CD4-positive, alpha-beta T cell (primary cell): ENCODE measurements at regions not wholly inside any gene's neighbourhood (a gene's known extent, or its start where the extent isn't known, plus 50 kb on each side); places are given as distances from the start of the nearest gene placed in this dataset.
"Not testable (repeated sequence)": the region's sequence is repeated elsewhere in the genome, so short reads cannot be mapped to it uniquely, and the experiment has no call there.

Experiments used
- ATAC-seq: fragments of 200-7000 bp; cut with Tn5 transposase; one replicate; pipeline ENCODE4 v1.10.0; 2022; ENCODE audit warnings: mild to moderate bottlenecking; ENCODE audit not compliant: poor library complexity
- CTCF ChIA-PET: fragments of 350-600 bp; sonication (Branson Sonifier 250); formaldehyde crosslinking; loops from one replicate; lab custom pipeline; 2021; ENCODE audit warnings: antibody characterized with exemption, inconsistent platforms; lab: Charles Lee
- POLR2A ChIA-PET: fragments of 350-600 bp; sonication (Branson Sonifier 250); formaldehyde crosslinking; loops from one replicate; lab custom pipeline; 2021; ENCODE audit warnings: antibody characterized with exemption, inconsistent platforms; lab: Charles Lee
- DNase-seq, 14 experiments: peaks; one replicate each; pipeline ENCODE4 v3.0.0-alpha.2; 2013 to 2020; ENCODE audit warnings: mixed read lengths in 2 of 14
- H3K27ac ChIP-seq, 2 donors: one replicate each; pipeline versions ENCODE4 v1.5.1 to v1.7.0; 2013; ENCODE audit warnings: low read length in 2 of 2, low read depth in 1 of 2, mild to moderate bottlenecking in 1 of 2
- H3K27me3 ChIP-seq, 2 experiments: 1 replicate in 1 of 2; 2 replicates in 1 of 2; pipeline versions ENCODE4 v1.6.1 to v1.7.0; 2013; ENCODE audit warnings: low read length in 2 of 2, control low read depth in 1 of 2, mild to moderate bottlenecking in 1 of 2, moderate library complexity in 1 of 2; ENCODE audit not compliant: insufficient read depth in 2 of 2, control insufficient read depth in 1 of 2
- H3K36me3 ChIP-seq: one replicate; pipeline ENCODE4 v1.6.1; 2013; ENCODE audit warnings: low read length, control low read depth; ENCODE audit not compliant: insufficient read depth
- H3K4me1 ChIP-seq: one replicate; pipeline ENCODE4 v1.6.1; 2013; ENCODE audit warnings: low read length, control low read depth; ENCODE audit not compliant: insufficient read depth
- H3K4me3 ChIP-seq: one replicate; pipeline ENCODE4 v1.5.1; 2013; ENCODE audit warnings: mild to moderate bottlenecking, low read length, moderate library complexity
- H3K9me3 ChIP-seq, 2 experiments: 1 replicate in 1 of 2; 2 replicates in 1 of 2; pipeline versions ENCODE4 v1.6.1 to v1.7.0; 2013; ENCODE audit warnings: low read length in 2 of 2, mild to moderate bottlenecking in 2 of 2, control low read depth in 1 of 2, moderate library complexity in 1 of 2; ENCODE audit not compliant: control insufficient read depth in 1 of 2, insufficient read depth in 1 of 2
- H3K27ac Mint-ChIP-seq: one replicate; pipeline ENCODE4 v1.8.0; 2020; ENCODE audit warnings: mixed read lengths
- H3K27me3 Mint-ChIP-seq: one replicate; pipeline ENCODE4 v1.8.0; 2021; ENCODE audit warnings: mixed read lengths
- H3K36me3 Mint-ChIP-seq: one replicate; pipeline ENCODE4 v1.8.0; 2021; ENCODE audit warnings: low read depth, mixed read lengths
- H3K4me1 Mint-ChIP-seq: one replicate; pipeline ENCODE4 v1.8.0; 2021; ENCODE audit warnings: low read depth, mixed read lengths
- H3K4me3 Mint-ChIP-seq: one replicate; pipeline ENCODE4 v1.8.0; 2020; ENCODE audit warnings: mild to moderate bottlenecking, mixed read lengths
- H3K9me3 Mint-ChIP-seq: one replicate; pipeline ENCODE4 v1.8.0; 2020; ENCODE audit warnings: mixed read lengths
- CTCF ChIP-seq: fragments of 200-600 bp; IDR thresholded peaks from one replicate; pipeline ENCODE4 v1.8.0; 2022; ENCODE audit warnings: antibody characterized with exemption, mild to moderate bottlenecking
- intact Hi-C, 2 experiments: fragments of 100-400 bp; cut with DNase I in 1 of 2; cut with micrococcal nuclease in 1 of 2; formaldehyde crosslinking; loops; one replicate each; pipeline versions ENCODE4 v1.15.1 to v1.9.0; 2023 to 2025; cut with DNase I, micrococcal nuclease

- ATAC-seq (no peak), DNase-seq (no peak)
- H3K4me3 ChIP-seq = no peak overlapping the region
- H3K36me3 ChIP-seq = no peaks in the 10 kb centered on the region
- no peaks in the 10 kb centered on the region for H3K9me3 ChIP-seq
- Mint-ChIP-seq H3K4me1 (no peaks in the 10 kb centered on the region), H3K27me3 (peaks cover 15% of the 10 kb centered on the region), H3K27ac (no peak overlapping the region), H3K4me3 (no peak overlapping the region), H3K36me3 (no peaks in the 10 kb centered on the region), H3K9me3 (no peaks in the 10 kb centered on the region)
- no peaks in the 10 kb centered on the region for H3K4me1 ChIP-seq
- intact Hi-C loops = loop anchor here in 1 of 2 experiments (10.0 kb wide), 1 partner anchor 311 kb away; no protein-coding TSS in a partner anchor
- ChIA-PET POLR2A (no interaction called here), CTCF (no interaction called here)
- no peak for TF ChIP-seq CTCF
- no peaks in the 10 kb centered on the region for H3K27me3 ChIP-seq
- no peak overlapping the region for H3K27ac ChIP-seq
These were observed 64.6 kb downstream of the GOLGA6L7 start for GRCh38 chr15:28783873-28784272.

GRCh38 chr15:28783466-28783865, 65.0 kb downstream of the GOLGA6L7 start:
- ChIA-PET POLR2A (no interaction called here), CTCF (no interaction called here)
- no peaks in the 10 kb centered on the region for H3K9me3 ChIP-seq
- no peak for ATAC-seq
- H3K27ac ChIP-seq = no peak overlapping the region
- Mint-ChIP-seq H3K36me3 (no peaks in the 10 kb centered on the region), H3K27ac (no peak overlapping the region), H3K4me1 (no peaks in the 10 kb centered on the region), H3K9me3 (no peaks in the 10 kb centered on the region), H3K27me3 (peaks cover 14% of the 10 kb centered on the region), H3K4me3 (no peak overlapping the region)
- no peak for TF ChIP-seq CTCF
- DNase-seq = no peak
- intact Hi-C loops = loop anchor here in 1 of 2 experiments (10.0 kb wide), 1 partner anchor 311 kb away; no protein-coding TSS in a partner anchor
- no peaks in the 10 kb centered on the region for H3K36me3 ChIP-seq
- H3K4me3 ChIP-seq = no peak overlapping the region
- no peaks in the 10 kb centered on the region for H3K27me3 ChIP-seq
- no peaks in the 10 kb centered on the region for H3K4me1 ChIP-seq

GRCh38 chr15:28778397-28778796, 66.2 kb upstream of the GOLGA8M start:
- H3K27me3 Mint-ChIP-seq, H3K9me3 ChIP-seq, H3K4me1 Mint-ChIP-seq, H3K27me3 ChIP-seq, H3K36me3 Mint-ChIP-seq, H3K4me3 ChIP-seq, H3K4me3 Mint-ChIP-seq, H3K27ac Mint-ChIP-seq, H3K4me1 ChIP-seq, POLR2A ChIA-PET, DNase-seq, ATAC-seq, H3K27ac ChIP-seq, CTCF ChIA-PET, intact Hi-C loops, H3K36me3 ChIP-seq, H3K9me3 Mint-ChIP-seq: not testable (repeated sequence)

- H3K27ac ChIP-seq, H3K27ac Mint-ChIP-seq, POLR2A ChIA-PET, DNase-seq, H3K4me3 ChIP-seq, H3K4me1 ChIP-seq, H3K9me3 ChIP-seq, intact Hi-C loops, H3K4me3 Mint-ChIP-seq, H3K27me3 ChIP-seq, ATAC-seq, CTCF ChIA-PET, H3K27me3 Mint-ChIP-seq, H3K36me3 ChIP-seq, H3K4me1 Mint-ChIP-seq, H3K36me3 Mint-ChIP-seq, H3K9me3 Mint-ChIP-seq: not testable (repeated sequence)
These were observed 60.6 kb upstream of the GOLGA8M start for GRCh38 chr15:28772857-28773256.
